GM12892 (cell line): ENCODE measurements at regions not wholly inside any gene's neighbourhood (a gene's known extent, or its start where the extent isn't known, plus 50 kb on each side); places are given as distances from the start of the nearest gene placed in this dataset.
"Not testable (repeated sequence)": the region's sequence is repeated elsewhere in the genome, so short reads cannot be mapped to it uniquely, and the experiment has no call there.

Experiments used
- POLR2A ChIP-seq: IDR thresholded peaks from 2 replicates; pipeline ENCODE4 v1.6.1; 2011; ENCODE audit warnings: low read depth, low read length, control low read depth
- POLR2AphosphoS5 ChIP-seq: IDR thresholded peaks from 2 replicates; pipeline ENCODE4 v1.6.1; 2011; ENCODE audit warnings: low read depth, low read length, control low read depth
- TAF1 ChIP-seq: IDR thresholded peaks from 2 replicates; pipeline ENCODE4 v1.6.1; 2011; ENCODE audit warnings: low read depth, mild to moderate bottlenecking, control low read depth, low read length, borderline replicate concordance

GRCh38 chr9:38510340-38510739 is 86.1 kb upstream of the IGFBPL1 start:
- not testable (repeated sequence) for TF ChIP-seq POLR2AphosphoS5, POLR2A, TAF1
